Upper lobe of left lung (tissue), 4 donors: ENCODE measurements at regions not wholly inside any gene's neighbourhood (a gene's known extent, or its start where the extent isn't known, plus 50 kb on each side); places are given as distances from the start of the nearest gene placed in this dataset.

Source experiments
- EP300 ChIP-seq, 4 donors: sonication (generic); formaldehyde crosslinking; IDR thresholded peaks; one replicate each; pipeline ENCODE4 v1.5.1; 2017; ENCODE audit warnings: antibody characterized with exemption in 4 of 4, control low read depth in 2 of 4
- POLR2A ChIP-seq, 4 donors: fragments of 450-650 bp; IDR thresholded peaks; one replicate each; pipeline ENCODE4 v1.5.1; 2016 to 2017; ENCODE audit warnings: antibody characterized with exemption in 4 of 4, mild to moderate bottlenecking in 2 of 4
- POLR2AphosphoS5 ChIP-seq, 2 donors: sonication (generic); formaldehyde crosslinking; IDR thresholded peaks; one replicate each; pipeline ENCODE4 v1.5.1; 2017; ENCODE audit warnings: antibody characterized with exemption in 2 of 2
- TF ChIP-seq, protein P1 (sequence below), 6 experiments: fragments of 450-650 bp in 4 of 6; fragments of 200-600 bp in 2 of 6; sonication (generic) in 2 of 6; IDR thresholded peaks; one replicate each; pipeline ENCODE4 v1.5.1; 2016 to 2019; ENCODE audit warnings: antibody characterized with exemption in 6 of 6

GRCh38 chr5:109573256-109573655, 116.5 kb upstream of the MAN2A1 start:
- TF ChIP-seq POLR2AphosphoS5 (IDR thresholded peaks at IDR 0.05) (no peak), POLR2A (IDR thresholded peaks at IDR 0.05) (no peak), EP300 (IDR thresholded peaks at IDR 0.05) (no peak)
- TF ChIP-seq, protein P1, sequence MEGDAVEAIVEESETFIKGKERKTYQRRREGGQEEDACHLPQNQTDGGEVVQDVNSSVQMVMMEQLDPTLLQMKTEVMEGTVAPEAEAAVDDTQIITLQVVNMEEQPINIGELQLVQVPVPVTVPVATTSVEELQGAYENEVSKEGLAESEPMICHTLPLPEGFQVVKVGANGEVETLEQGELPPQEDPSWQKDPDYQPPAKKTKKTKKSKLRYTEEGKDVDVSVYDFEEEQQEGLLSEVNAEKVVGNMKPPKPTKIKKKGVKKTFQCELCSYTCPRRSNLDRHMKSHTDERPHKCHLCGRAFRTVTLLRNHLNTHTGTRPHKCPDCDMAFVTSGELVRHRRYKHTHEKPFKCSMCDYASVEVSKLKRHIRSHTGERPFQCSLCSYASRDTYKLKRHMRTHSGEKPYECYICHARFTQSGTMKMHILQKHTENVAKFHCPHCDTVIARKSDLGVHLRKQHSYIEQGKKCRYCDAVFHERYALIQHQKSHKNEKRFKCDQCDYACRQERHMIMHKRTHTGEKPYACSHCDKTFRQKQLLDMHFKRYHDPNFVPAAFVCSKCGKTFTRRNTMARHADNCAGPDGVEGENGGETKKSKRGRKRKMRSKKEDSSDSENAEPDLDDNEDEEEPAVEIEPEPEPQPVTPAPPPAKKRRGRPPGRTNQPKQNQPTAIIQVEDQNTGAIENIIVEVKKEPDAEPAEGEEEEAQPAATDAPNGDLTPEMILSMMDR (IDR thresholded peaks at IDR 0.05) = no peak
